GM19351 (cell line): ENCODE measurements at regions not wholly inside any gene's neighbourhood (a gene's known extent, or its start where the extent isn't known, plus 50 kb on each side); places are given as distances from the start of the nearest gene placed in this dataset.

Experiments
- ATAC-seq: cut with Tn5 transposase; IDR thresholded peaks from one replicate; pipeline ENCODE4 v1.9.1; 2021; ENCODE audit warnings: mild to moderate bottlenecking, moderate library complexity; ENCODE audit not compliant: unreplicated experiment

- ATAC-seq: no peak
Observed at GRCh38 chr4:159003420-159004253, 99.2 kb upstream of the RAPGEF2 start.

GRCh38 chr4:159006202-159006601 lies 96.7 kb upstream of the RAPGEF2 start:
- ATAC-seq: no peak

- ATAC-seq: no peak
Observed at GRCh38 chr4:159008671-159009070, 94.2 kb upstream of the RAPGEF2 start.

GRCh38 chr4:159009521-159009920 lies 93.4 kb upstream of the RAPGEF2 start:
- ATAC-seq: no peak

- ATAC-seq: no peak
Observed at GRCh38 chr4:159010100-159010499, 92.8 kb upstream of the RAPGEF2 start.

GRCh38 chr4:159010563-159011260 lies 92.2 kb upstream of the RAPGEF2 start:
- no peak for ATAC-seq

- no peak for ATAC-seq
Observed at GRCh38 chr4:159012381-159012780, 90.5 kb upstream of the RAPGEF2 start.

- no peak for ATAC-seq
Observed at GRCh38 chr4:159013692-159014091, 89.2 kb upstream of the RAPGEF2 start.

GRCh38 chr4:159014859-159015258 lies 88.0 kb upstream of the RAPGEF2 start:
- no peak for ATAC-seq

- no peak for ATAC-seq
Observed at GRCh38 chr4:159015841-159016240, 87.0 kb upstream of the RAPGEF2 start.

- ATAC-seq: peak; percentile 48
Observed at GRCh38 chr4:159016593-159017024, 86.3 kb upstream of the RAPGEF2 start.

- peak; percentile 43 for ATAC-seq
Observed at GRCh38 chr4:159017323-159018026, 85.4 kb upstream of the RAPGEF2 start.

- ATAC-seq: peak; percentile 95
Observed at GRCh38 chr4:159018062-159018629, 84.7 kb upstream of the RAPGEF2 start.

- no peak for ATAC-seq
Observed at GRCh38 chr4:159019356-159019755, 83.5 kb upstream of the RAPGEF2 start.

GRCh38 chr4:159021597-159022385 lies 81.1 kb upstream of the RAPGEF2 start:
- no peak for ATAC-seq

- ATAC-seq: no peak
Observed at GRCh38 chr4:159023741-159024140, 79.1 kb upstream of the RAPGEF2 start.

- ATAC-seq: no peak
Observed at GRCh38 chr4:159024266-159024665, 78.6 kb upstream of the RAPGEF2 start.

GRCh38 chr4:159024828-159025227 lies 78.1 kb upstream of the RAPGEF2 start:
- ATAC-seq: no peak

- no peak for ATAC-seq
Observed at GRCh38 chr4:159026329-159026728, 76.5 kb upstream of the RAPGEF2 start.

- ATAC-seq: peak; percentile 85
Observed at GRCh38 chr4:159027535-159027934, 75.3 kb upstream of the RAPGEF2 start.
